Glomerular visceral epithelial cell (primary cell): ENCODE measurements at regions not wholly inside any gene's neighbourhood (a gene's known extent, or its start where the extent isn't known, plus 50 kb on each side); places are given as distances from the start of the nearest gene placed in this dataset.

Experiments
- DNase-seq: peaks from one replicate; pipeline ENCODE4 v3.0.0-alpha.2; 2016; ENCODE audit errors: extremely low spot score

DNA sequence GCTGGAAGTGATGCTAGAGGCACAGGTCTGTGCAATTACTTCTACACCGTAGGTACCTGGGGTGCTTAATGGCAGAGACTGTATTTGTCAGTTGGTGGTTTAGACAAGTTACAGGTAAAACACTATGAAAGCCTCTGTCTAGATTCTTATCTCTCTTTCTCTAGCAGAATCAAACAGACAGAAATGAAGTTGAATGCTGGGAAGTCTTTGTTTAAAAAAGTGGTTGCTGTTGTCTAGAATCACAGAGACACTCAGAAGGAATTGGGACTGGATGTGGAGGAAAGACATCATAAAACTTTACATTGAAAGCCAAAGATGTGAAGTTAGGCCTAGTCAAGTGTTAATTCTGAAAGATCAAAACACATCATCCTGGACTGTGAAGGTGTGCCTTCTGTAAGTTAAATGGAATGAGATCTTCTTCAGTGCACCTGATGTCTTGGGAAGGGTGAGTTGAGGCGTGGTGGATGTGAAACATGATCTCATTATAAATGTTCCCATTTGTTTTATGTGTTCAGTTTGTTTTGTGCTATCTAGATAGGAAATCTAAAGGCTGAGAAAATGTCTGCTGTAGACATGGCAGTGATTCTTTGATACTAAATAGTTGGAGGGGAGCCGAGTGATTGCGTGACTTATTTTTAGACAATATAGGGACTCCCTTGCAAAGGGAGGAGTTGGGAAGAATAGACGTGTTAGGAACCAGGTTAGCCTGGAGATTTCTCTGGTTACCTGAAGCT lies 290.2 kb downstream of the SOX4 start:
- no peak for DNase-seq

DNA sequence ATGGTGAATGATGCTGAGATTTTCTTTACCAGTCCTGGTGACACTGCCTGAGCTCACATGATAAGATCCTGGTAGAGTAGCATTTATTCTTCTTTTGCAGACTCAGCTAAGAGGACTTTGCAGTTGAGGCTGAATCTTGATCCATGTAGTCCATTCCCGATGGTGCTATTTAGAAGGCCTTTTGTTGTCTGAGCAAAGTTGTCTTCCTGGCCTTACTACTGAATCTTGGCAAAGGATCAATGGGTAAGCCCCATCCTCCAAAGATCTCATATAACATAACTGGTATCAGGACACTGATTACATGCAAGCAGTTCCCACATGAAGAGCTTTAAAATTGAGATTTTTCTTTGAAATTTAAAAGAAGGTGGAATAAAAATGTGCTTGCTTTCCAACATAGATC lies 291.6 kb downstream of the SOX4 start:
- DNase-seq: no peak

DNA sequence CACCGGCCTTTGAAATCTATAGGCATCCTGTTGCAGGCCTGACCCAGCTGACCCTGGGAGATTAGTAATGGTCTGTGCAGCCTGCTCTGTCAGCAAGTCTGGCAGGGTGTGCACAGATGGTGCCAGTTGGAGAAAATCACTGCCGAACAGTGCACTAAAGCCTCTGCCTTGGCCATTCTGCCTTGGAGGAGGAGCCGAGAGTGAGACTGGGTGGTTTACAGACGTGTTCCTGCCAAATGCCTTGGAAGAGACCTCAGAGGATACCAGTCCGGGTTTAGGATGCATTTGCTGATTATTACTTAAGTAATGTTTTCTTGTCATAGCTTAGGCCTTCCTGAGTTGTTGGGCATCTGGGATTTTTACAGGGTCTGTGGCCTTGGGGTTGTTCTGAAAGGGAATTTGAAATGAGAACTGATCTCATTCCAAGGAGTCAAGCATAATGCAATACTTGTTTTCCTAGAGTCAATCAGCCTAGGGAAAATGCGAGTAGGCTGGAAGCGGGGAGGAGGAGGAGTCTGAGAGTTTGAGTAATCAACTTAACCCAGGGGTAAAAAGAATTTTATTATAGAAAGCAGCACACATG lies 292.1 kb downstream of the SOX4 start:
- peak; percentile 92 for DNase-seq

DNA sequence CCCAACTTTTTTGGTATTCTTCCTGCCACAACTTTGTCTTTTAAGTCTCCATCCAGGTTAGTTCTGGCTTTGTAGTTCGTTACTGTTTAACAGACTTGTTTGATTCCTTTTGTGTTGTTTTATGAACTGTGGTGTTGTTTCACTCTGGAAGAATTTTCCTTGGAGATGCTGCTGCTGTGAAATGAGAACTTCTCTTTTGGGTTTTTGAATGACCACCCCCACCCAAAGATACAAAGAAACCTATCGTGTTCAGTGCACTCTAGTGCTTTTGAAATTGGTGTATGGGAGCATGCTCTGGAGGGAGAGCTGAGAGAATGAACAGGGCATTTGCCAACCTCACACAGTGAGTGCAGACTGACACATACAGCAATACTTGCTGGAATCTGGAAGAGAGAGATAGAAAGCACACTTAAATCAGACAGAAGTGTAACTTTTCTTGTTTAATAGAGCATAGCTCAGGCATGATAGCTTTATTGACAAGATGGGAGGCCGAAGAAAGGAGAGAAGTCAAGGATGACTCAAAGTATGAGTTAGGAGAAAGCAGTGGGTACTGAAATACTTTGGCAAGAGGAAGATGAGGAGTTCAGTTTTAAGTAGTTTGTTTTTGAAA lies 293.1 kb downstream of the SOX4 start:
- DNase-seq: peak; percentile 90

DNA sequence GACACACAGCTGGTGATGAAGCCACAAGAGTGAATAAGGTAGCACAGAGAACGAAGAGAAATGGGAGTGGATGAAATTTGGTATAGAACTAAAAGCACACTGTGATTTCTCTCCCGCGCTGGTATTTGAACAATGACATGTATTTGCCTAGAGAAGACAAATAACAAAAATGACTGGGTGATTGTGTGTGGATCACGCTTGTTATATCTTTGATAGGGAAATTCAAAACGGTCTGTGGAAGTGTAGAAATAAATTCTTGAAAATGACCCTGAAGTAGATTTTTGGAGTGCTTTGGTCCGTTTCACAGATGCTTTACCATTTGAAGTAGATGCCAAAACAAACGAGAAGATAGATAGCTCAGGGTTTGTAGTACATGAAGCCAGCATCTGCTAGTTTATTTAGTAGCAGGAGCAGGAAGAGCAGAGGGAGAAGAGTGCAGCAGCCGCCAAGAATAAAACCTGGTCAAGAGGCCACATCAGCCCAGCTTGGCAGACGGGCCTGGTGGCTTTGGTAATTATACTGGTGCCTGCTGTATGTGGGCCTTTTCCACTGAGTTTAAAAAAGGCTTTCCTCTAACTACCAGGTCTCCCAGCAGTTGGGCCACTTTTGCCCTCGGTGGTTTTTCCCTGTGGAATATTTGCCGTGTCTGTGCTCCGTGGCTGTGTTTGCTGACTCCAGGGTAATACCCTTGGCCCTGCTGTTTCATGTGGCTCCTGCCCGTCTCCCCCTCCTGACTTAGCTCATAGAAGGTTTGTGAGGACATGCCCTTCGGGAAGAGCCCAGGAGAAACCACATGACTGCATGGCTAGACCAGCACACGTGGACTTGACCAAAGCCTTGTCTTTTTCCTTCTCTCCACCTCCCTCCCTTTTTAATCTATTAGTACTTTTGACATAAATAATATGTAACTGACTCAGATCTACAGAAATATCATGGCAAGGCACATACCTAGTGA lies 294.0 kb downstream of the SOX4 start:
- peak; percentile 67 for DNase-seq

DNA sequence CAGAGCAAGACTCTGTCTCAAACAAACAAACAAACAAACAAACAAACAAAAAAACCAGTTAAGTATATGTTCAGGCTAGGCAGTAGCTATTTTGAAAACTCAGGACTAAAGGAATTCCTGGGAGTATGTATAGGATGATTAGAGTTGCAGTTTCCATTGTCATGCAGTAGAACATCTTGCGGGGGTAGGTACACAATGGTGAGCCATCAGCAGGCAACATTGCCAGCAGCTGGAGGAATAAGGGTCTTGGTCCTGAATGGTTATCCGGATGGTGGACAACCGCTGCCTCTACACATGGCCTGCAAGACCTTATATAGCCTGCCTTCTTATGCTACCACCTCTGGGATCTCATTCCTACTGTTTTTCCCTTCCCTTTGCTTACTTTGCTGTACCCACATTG lies 297.5 kb downstream of the SOX4 start:
- DNase-seq: no peak

DNA sequence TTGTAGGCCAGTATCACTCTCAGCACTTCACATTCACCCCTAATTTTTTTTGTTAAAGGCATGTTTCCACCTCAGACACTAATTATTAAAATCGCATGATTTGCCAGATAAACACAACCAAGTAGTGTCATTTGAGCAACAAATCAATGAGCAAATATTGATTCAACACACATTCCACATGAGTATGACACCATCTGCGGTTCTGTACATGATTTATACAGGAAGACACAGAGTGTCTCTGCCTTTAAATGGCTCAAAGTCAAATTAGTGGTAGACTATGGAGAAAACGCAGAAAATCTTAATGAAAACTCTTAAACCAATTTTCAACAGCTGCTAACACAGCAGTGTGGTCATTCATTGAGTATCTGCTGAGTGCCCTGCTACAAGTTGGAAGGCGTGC lies 300.2 kb downstream of the SOX4 start:
- DNase-seq: no peak

DNA sequence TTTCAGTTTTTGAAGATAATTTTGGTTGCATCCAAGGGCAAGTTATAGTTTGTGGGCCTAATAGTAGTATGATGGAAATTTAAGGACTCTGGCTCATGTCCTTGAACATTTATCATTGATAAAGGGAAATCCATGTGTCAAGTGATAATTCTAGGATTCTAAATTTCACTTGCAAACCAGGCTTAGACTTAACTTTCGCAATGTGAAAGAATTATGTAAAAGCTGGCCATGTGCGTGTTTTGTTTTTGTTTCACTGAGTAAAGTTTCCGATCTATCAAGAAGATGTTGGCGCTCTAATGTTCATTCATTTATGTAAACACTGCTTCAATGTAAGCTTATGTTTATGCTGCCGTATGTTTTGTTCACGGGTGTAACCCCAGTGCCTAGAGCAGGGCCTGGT lies 302.0 kb downstream of the SOX4 start:
- no peak for DNase-seq

DNA sequence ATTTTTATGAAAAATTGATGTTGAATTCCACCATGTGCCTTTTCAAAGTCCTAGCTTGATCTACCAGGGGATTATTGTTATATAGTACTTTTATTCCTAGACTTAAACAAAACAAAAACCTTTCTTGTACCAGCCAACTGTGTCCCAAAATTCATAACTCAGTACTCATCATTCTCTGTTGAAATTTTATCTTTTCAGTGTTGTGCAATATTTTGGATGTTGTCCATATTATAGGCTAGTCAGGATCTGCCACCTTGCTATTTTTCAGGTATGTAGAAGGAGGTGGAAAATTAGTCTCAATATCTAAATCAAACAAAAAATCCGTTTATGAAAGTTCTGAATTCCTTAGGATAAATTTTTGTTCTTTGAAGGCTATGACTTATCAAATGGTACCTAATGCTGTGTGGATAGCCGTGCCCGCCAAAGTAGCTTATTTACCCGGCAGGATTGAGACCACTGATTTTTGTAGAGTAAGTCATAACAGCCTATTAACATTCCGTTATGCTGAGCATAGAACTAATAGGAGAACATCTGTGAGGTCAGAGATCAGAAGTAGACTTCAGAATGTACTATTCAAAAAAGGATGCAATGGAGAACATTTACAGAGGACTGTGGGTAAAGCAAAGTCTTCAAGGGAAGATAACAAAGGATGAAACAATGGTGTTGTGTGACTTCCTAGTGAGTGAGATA lies 304.7 kb downstream of the SOX4 start:
- DNase-seq: no peak

DNA sequence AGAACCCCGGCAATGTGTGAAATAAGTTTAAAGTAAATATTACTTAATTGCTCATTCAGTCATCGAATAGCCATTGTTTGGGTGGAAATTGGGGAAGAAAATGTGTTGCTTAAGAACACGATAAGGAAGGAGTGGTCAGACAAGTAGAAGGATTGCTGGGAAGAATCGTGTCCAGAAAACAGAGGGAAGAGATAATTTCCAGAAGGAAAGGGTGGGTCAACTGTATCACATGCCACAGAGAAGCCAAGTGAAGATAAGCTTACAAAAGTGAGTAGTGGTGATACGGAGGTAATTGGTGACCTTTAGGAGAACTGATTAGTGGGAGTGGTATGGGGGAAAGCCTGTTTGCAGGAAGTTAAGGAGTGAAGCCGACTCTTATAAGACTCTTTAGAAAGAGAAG lies 306.2 kb downstream of the SOX4 start:
- DNase-seq: no peak

DNA sequence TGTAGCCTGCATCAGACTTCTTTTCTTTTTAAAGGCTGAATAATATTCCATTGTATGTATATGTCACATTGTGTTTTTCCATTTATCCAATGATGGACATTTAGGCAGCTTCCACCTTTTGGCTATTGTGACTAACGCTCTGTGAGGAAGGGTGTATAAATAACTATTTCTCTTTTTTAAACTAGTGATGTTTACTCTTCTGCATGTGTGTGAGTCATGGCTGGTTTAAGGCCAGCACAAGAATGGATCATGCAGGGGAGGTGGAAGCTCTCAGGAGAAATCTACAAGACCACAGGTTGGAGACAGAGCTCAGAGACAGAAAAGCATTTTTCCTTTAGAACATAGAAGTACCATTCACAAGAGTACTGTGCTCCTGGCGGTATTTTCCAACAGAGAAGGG lies 307.2 kb downstream of the SOX4 start:
- peak; percentile 27 for DNase-seq

DNA sequence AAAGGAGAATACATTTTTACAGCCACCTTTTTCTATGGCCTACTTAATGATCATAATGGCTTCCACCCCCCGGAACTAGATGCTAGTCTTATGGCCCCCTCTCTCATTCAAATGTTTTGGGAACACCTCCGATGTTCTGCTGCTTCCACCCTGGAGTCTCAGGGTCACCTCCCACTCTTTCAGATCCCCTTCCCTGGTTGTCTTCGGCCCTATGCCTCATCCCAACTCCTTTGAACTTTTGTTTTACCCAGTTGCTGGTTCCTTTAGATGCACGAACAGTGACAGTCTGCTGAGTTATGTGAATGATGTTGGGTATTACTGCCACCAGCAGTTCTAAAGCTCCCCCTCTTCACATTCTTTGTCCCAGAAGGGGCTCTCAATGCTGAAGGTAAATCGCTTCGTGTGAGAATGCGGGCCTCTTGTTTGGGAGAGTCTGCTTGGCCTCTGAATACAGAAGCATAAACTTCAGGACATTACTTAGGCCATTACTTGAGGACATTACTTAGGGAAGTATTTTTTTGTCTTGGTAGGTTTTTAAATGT lies 309.1 kb downstream of the SOX4 start:
- no peak for DNase-seq

DNA sequence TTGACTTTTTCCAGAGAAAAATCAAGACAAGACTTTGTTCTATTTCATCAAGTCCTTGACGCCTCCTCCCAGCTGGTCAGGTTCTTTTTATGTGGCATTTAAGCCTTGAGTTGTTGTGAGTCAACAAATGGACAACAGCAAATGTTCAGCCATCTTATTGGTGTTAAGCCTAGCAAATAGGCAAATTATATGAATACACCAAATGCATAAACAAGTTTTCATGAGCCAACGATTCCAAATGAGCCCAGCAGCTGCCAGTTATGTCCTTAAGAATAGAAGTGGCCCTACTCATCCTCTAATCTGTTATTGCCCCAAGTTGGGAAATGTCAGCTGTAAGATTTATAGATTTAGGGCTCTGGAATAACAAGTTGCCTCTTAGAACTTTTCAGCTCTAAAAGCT lies 312.0 kb downstream of the SOX4 start:
- no peak for DNase-seq

DNA sequence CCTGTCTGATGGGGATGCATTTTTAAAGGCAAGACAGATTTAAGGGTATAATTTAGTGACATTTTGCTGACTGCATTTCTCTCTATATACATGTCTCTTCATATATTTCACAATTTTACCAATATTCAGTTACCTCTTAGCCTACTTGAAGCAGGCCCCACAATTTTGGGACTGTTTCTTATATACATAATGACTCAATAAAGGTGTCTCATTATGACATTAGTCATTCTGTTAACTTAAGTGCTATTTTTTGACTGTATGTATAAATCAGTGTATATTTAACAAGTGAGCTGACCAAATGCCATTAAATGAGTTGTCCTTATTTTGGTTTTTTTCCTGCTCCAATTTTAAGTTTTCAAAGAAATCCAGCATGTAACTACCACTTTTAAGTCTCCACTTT lies 313.3 kb downstream of the SOX4 start:
- DNase-seq: no peak

DNA sequence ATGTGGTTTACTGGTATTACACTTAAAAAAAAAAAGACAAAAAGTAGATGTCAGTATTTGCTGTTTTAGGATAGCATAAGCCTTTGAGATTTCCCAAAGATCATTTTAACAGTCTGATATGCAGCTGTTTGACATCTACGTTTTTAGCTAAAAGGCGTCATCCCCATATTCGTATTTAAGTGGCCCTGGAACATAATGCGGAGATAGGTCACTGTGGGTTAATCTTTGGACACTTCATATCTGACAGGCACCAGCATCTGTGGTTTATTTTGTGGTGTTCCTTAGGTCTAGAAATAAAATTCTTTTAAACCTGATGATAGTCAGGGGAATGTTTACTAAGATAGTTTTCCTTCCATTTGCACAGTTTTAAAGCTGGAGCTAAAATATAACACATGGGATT lies 313.7 kb downstream of the SOX4 start:
- DNase-seq: no peak

DNA sequence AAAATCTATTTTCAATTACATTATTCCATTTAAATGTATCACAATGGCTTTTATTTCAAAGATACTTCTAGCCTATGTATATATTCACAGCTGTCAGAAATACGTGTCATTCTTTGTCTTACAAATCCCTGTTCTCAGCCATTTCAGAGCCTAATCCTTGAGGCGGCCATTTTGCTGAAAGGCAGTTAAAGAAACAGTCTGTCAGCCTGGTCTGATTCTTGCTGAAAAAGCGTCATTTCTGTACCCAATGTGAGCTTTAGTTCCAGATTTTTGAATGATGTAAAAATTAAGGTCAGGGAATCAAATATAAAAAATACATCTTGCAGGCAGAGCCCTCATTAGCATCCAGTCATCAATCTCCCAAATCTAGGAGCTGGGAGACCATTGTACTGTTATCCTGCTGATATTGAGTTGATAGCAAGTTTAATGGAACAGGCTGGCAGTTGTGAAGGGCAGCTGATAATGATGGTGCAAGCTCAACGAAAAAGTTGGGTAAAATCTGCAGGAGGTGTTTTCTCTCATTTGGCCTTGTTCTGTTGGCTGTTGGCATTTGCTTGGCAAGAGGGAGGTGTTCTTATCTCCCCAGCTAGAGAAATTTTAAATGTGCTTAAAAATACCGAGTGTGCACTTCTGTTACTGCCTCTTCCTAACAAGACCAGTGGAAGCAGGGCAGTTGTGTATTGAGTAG lies 314.8 kb downstream of the SOX4 start:
- DNase-seq: no peak

DNA sequence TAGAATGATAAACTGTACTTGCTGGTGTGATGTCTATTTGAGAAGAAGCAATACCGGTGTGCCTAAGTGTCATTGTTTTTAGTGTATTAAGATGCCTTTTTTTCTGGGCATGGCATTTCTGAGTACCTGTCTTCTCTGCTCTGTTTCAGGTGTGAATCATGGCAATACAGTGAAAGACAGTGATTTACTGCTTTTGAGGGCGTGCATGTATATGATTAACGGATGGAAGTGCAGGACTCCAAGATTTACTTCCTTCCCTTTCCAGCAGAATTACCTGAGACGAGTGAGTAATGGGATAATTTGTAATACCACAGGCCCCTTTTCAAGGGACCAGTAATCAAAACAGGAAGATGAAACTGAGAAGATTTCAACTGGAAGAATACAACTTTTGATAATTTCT lies 315.8 kb downstream of the SOX4 start:
- no peak for DNase-seq

DNA sequence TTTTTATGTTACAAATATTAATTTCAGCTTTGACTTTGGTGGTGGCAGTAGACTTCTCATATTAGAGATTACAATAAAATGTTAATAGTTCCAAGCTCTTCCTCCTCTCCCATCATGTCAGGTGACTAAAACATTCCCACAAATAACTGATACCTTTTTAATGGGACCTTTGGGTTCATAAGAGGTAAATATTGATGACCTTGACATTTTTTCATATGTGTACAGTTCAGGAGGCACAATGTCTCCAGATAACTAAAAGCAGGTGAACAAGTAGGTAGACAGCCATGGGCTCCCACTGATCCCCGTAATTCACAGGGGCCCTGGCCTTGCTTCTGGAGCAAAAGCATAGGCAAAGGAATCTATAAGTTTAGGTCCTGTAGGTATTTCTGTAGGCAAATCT lies 317.7 kb downstream of the SOX4 start:
- DNase-seq: no peak

DNA sequence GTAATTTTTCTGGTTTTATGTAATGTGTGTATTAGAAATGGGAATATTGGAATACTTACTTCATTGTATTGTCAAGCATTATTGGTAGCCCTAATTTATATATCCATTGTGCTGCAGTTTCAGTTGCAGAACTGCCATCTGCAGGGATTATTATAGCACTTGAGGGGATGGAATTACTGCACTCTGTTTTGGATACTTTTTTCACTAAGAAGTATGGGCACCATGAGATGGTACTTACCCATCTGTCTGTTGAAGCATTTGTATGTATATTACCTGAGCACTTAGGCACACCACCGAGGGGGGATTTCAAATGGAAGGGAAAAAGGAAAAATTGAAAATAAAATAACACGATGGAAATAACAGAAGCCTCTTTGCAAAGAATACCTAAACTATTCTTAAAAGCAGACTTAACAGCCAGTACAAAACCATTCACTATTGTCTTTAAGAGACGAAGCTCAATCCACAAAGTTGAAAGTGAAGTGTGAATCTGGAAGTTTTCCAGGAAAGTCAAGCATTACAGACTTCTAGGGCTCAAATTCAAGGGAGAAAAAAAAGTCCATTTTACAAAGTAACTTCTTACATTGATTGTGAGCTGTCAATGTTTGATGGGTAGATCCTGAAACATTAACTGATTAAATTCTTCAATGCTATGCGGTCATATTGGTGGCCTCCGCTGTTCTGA lies 318.7 kb downstream of the SOX4 start:
- DNase-seq: no peak
